Esophagus muscularis mucosa (tissue), 3 donors: ENCODE measurements at regions not wholly inside any gene's neighbourhood (a gene's known extent, or its start where the extent isn't known, plus 50 kb on each side); places are given as distances from the start of the nearest gene placed in this dataset.
A peak's percentile ranks its signal among the peaks of the same experiment; 100 is the strongest.
"Not testable (repeated sequence)": the region's sequence is repeated elsewhere in the genome, so short reads cannot be mapped to it uniquely, and the experiment has no call there.

Source experiments
- CTCF ChIP-seq, 3 experiments: fragments of 200-600 bp in 2 of 3; fragments of 450-650 bp in 1 of 3; sonication (generic) in 2 of 3; IDR thresholded peaks; one replicate each; pipeline ENCODE4 v1.5.1; 2017 to 2019; ENCODE audit warnings: antibody characterized with exemption in 3 of 3, mild to moderate bottlenecking in 2 of 3, moderate library complexity in 1 of 3
- POLR2AphosphoS5 ChIP-seq, 2 donors: sonication (generic); formaldehyde crosslinking; IDR thresholded peaks; one replicate each; pipeline ENCODE4 v1.6.1; 2017; ENCODE audit warnings: antibody characterized with exemption in 2 of 2

- peak in 1 of 3 experiments; percentile 40 for TF ChIP-seq CTCF (IDR thresholded peaks at IDR 0.05)
- TF ChIP-seq POLR2AphosphoS5 (IDR thresholded peaks at IDR 0.05) = not testable (repeated sequence)
Observed at GRCh38 chr5:2151301-2151888, 268.7 kb upstream of the IRX4 start.
